H9 (cell line): ENCODE measurements at regions not wholly inside any gene's neighbourhood (a gene's known extent, or its start where the extent isn't known, plus 50 kb on each side); places are given as distances from the start of the nearest gene placed in this dataset.

Source experiments
- DNase-seq: peaks from one replicate; pipeline ENCODE4 v3.0.0-alpha.2; 2017
- H2AFZ ChIP-seq: one replicate; pipeline ENCODE4 v1.6.1; 2013; ENCODE audit warnings: mild to moderate bottlenecking, low read length, control low read depth, moderate library complexity
- H2AK5ac ChIP-seq: 2 replicates; pipeline ENCODE4 v1.6.1; 2013; ENCODE audit warnings: low read length, control low read depth, mixed read lengths; ENCODE audit not compliant: insufficient read length
- H2BK120ac ChIP-seq: one replicate; pipeline ENCODE4 v1.6.1; 2013; ENCODE audit warnings: low read depth, mild to moderate bottlenecking, low read length, control low read depth, inconsistent platforms; ENCODE audit not compliant: poor library complexity, severe bottlenecking
- H2BK12ac ChIP-seq: 2 replicates; pipeline ENCODE4 v1.6.1; 2013; ENCODE audit warnings: low read length, control low read depth, mixed read lengths, low read depth; ENCODE audit not compliant: insufficient read length
- H2BK15ac ChIP-seq: 2 replicates; pipeline ENCODE4 v1.6.1; 2013; ENCODE audit warnings: low read depth, low read length, control low read depth
- H2BK20ac ChIP-seq: one replicate; pipeline ENCODE4 v1.6.1; 2013; ENCODE audit warnings: low read depth, mild to moderate bottlenecking, low read length, control low read depth, inconsistent platforms; ENCODE audit not compliant: poor library complexity, severe bottlenecking
- H2BK5ac ChIP-seq: 2 replicates; pipeline ENCODE4 v1.6.1; 2013; ENCODE audit warnings: low read length, control low read depth, mixed read lengths; ENCODE audit not compliant: insufficient read length
- H3K14ac ChIP-seq: 2 replicates; pipeline ENCODE4 v1.6.1; 2013; ENCODE audit warnings: low read length, control low read depth; ENCODE audit not compliant: insufficient read depth
- H3K18ac ChIP-seq: 2 replicates; pipeline ENCODE4 v1.6.1; 2013; ENCODE audit warnings: low read depth, mild to moderate bottlenecking, mixed read lengths, low read length, control low read depth; ENCODE audit not compliant: insufficient read length
- H3K23ac ChIP-seq: 2 replicates; pipeline ENCODE4 v1.6.1; 2013; ENCODE audit warnings: low read length, control low read depth, mixed read lengths, low read depth; ENCODE audit not compliant: insufficient read length
- H3K23me2 ChIP-seq: 2 replicates; pipeline ENCODE4 v1.6.1; 2013; ENCODE audit warnings: low read depth, mild to moderate bottlenecking, mixed read lengths, low read length, control low read depth; ENCODE audit not compliant: insufficient read length, poor library complexity, severe bottlenecking
- H3K27ac ChIP-seq: 2 replicates; pipeline ENCODE4 v1.5.1; 2013; ENCODE audit warnings: low read length, control low read depth, mixed read lengths, low read depth; ENCODE audit not compliant: insufficient read length
- H3K27me3 ChIP-seq: 2 replicates; pipeline ENCODE4 v1.6.1; 2013; ENCODE audit warnings: low read length, control low read depth, inconsistent platforms; ENCODE audit not compliant: insufficient read depth
- H3K4ac ChIP-seq: 2 replicates; pipeline ENCODE4 v1.6.1; 2013; ENCODE audit warnings: low read depth, mild to moderate bottlenecking, control low read depth, inconsistent platforms, low read length, moderate library complexity
- H3K4me1 ChIP-seq: 2 replicates; pipeline ENCODE4 v1.6.1; 2013; ENCODE audit warnings: low read length, control low read depth, inconsistent platforms; ENCODE audit not compliant: insufficient read depth
- H3K4me2 ChIP-seq: 2 replicates; pipeline ENCODE4 v1.6.1; 2013; ENCODE audit warnings: low read length, control low read depth, mixed read lengths; ENCODE audit not compliant: insufficient read length, insufficient read depth
- H3K56ac ChIP-seq: 2 replicates; pipeline ENCODE4 v1.6.1; 2013; ENCODE audit warnings: low read depth, mild to moderate bottlenecking, mixed read lengths, low read length, control low read depth; ENCODE audit not compliant: insufficient read length
- H3K79me1 ChIP-seq: 2 replicates; pipeline ENCODE4 v1.6.1; 2013; ENCODE audit warnings: low read depth, mild to moderate bottlenecking, moderate library complexity, low read length, control low read depth, inconsistent platforms; ENCODE audit not compliant: insufficient read depth, poor library complexity, severe bottlenecking
- H3K79me2 ChIP-seq: 2 replicates; pipeline ENCODE4 v1.6.1; 2013; ENCODE audit warnings: low read length, control low read depth, inconsistent platforms; ENCODE audit not compliant: insufficient read depth
- H3K9ac ChIP-seq: 2 replicates; pipeline ENCODE4 v1.6.1; 2013; ENCODE audit warnings: low read length, control low read depth, mixed read lengths; ENCODE audit not compliant: insufficient read length; ENCODE audit errors: extremely low read depth
- H3K9me3 ChIP-seq: one replicate; pipeline ENCODE4 v1.6.1; 2013; ENCODE audit warnings: low read depth, low read length, inconsistent platforms; ENCODE audit not compliant: control insufficient read depth
- H3T11ph ChIP-seq: one replicate; pipeline ENCODE4 v1.6.1; 2013; ENCODE audit warnings: mild to moderate bottlenecking, low read length, control low read depth, inconsistent platforms
- H4K20me1 ChIP-seq: one replicate; pipeline ENCODE4 v1.6.1; 2013; ENCODE audit not compliant: control insufficient read depth, insufficient read length, insufficient read depth
- H4K5ac ChIP-seq: 2 replicates; pipeline ENCODE4 v1.6.1; 2013; ENCODE audit warnings: low read depth, mild to moderate bottlenecking, mixed read lengths, low read length, control low read depth; ENCODE audit not compliant: insufficient read length
- H4K8ac ChIP-seq: replicated peaks from 2 replicates; pipeline ENCODE4 v1.6.1; 2013; ENCODE audit warnings: low read length, control low read depth, mixed read lengths, low read depth; ENCODE audit not compliant: insufficient read length
- H4K91ac ChIP-seq: 2 replicates; pipeline ENCODE4 v1.6.1; 2013; ENCODE audit warnings: low read depth, mild to moderate bottlenecking, moderate library complexity, mixed read lengths, low read length, control low read depth; ENCODE audit not compliant: insufficient read length
- H3K27ac Mint-ChIP-seq, 3 experiments: 2 replicates in 2 of 3; 3 replicates in 1 of 3; pipeline ENCODE4 v1.8.0; 2020 to 2021; ENCODE audit warnings: mixed read lengths in 3 of 3, mild to moderate bottlenecking in 1 of 3, moderate library complexity in 1 of 3
- H3K27me3 Mint-ChIP-seq: 2 replicates; pipeline ENCODE4 v1.8.0; 2021; ENCODE audit warnings: low read depth, mild to moderate bottlenecking, moderate library complexity, mixed read lengths
- H3K36me3 Mint-ChIP-seq, 3 experiments: 2 replicates in 2 of 3; 3 replicates in 1 of 3; pipeline ENCODE4 v1.8.0; 2020 to 2021; ENCODE audit warnings: low read depth in 3 of 3, mixed read lengths in 3 of 3; ENCODE audit not compliant: insufficient read depth in 1 of 3
- H3K4me1 Mint-ChIP-seq, 2 experiments: 2 replicates each; pipeline ENCODE4 v1.8.0; 2020; ENCODE audit warnings: mixed read lengths in 2 of 2
- H3K4me3 Mint-ChIP-seq, 2 experiments: 2 replicates in 1 of 2; 3 replicates in 1 of 2; pipeline ENCODE4 v1.8.0; 2020 to 2021; ENCODE audit warnings: mild to moderate bottlenecking in 2 of 2, mixed read lengths in 2 of 2, moderate library complexity in 1 of 2
- H3K9me3 Mint-ChIP-seq, 2 experiments: 2 replicates in 1 of 2; 3 replicates in 1 of 2; pipeline ENCODE4 v1.8.0; 2020; ENCODE audit warnings: mild to moderate bottlenecking in 2 of 2, mixed read lengths in 2 of 2, moderate library complexity in 1 of 2
- CTCF ChIP-seq: fragments of 200-600 bp; sonication (generic); conservative IDR thresholded peaks from 3 replicates; pipeline ENCODE4 v1.8.0; 2021; ENCODE audit warnings: antibody characterized with exemption, mild to moderate bottlenecking
- WGBS: extraction: QIAGEN DNeasy Blood & Tissue Kit; methylation state at CpG from one replicate; pipeline ENCODE4 v1.1.7; 2013; ENCODE audit warnings: missing lambda C conversion rate, low lambda C conversion rate, mixed read lengths; ENCODE audit not compliant: insufficient read length; ENCODE audit errors: extremely low coverage; 5-methylcytosine and 5-hydroxymethylcytosine counted together

DNA sequence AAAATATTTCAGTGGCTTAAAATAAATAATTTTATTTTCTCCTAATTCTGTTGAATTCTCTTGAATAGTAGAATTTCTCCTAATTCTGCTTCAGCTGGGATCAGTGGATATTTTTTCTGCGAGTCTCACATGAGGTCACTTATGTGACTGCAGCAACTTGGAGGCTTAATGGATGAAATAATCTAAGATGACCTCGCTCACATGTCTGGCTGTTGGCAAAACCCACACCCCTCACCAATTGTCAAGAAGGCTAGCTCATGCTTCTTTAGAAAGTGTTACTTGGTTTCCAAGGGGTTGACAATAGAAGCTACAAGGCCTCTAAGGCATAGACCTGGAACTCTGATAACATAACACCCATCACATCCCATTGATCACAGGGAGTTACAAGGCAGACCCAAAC is 156.9 kb upstream of the DPYD start:
- WGBS: no CpG with 5 or more reads among the region's 2 CpGs
- TF ChIP-seq CTCF: no peak
- H3K27ac Mint-ChIP-seq: no peak overlapping the region
- Histone ChIP-seq H3K79me1 (no peaks in the 10 kb centered on the region), H3K27ac (no peak overlapping the region), H2AK5ac (no peak overlapping the region), H3K56ac (no peak overlapping the region), H4K8ac (no peak overlapping the region), H3K4me1 (no peaks in the 10 kb centered on the region; the same call in 1 of the 2 replicates), H4K20me1 (no peaks in the 10 kb centered on the region), H2BK5ac (no peak overlapping the region), H3K27me3 (no peaks in the 10 kb centered on the region), H3K9ac (no peak overlapping the region), H3K18ac (no peak overlapping the region), H2BK12ac (no peak overlapping the region), H4K91ac (no peak overlapping the region), H3T11ph (no peak overlapping the region), H3K23me2 (no peaks in the 10 kb centered on the region), H2BK120ac (no peak overlapping the region), H2AFZ (no peak overlapping the region), H2BK20ac (no peak overlapping the region), H2BK15ac (no peak overlapping the region), H3K4ac (no peak overlapping the region), H3K9me3 (no peaks in the 10 kb centered on the region), H3K14ac (no peak overlapping the region), H3K4me2 (no peak overlapping the region), H3K79me2 (no peaks in the 10 kb centered on the region), H4K5ac (no peak overlapping the region), H3K23ac (no peak overlapping the region)
- H3K27me3 Mint-ChIP-seq: no peaks in the 10 kb centered on the region
- H3K36me3 Mint-ChIP-seq: no peaks in the 10 kb centered on the region
- DNase-seq: no peak
- H3K4me3 Mint-ChIP-seq: no peak overlapping the region
- peaks cover 7% of the 10 kb centered on the region in 2 experiments for H3K4me1 Mint-ChIP-seq
- H3K9me3 Mint-ChIP-seq: no peaks in the 10 kb centered on the region
